ENCODE measurements at regions not wholly inside any gene's neighbourhood (a gene's known extent, or its start where the extent isn't known, plus 50 kb on each side); places are given as distances from the start of the nearest gene placed in this dataset.
"Not testable (repeated sequence)": the region's sequence is repeated elsewhere in the genome, so short reads cannot be mapped to it uniquely, and the experiment has no call there.

DNA sequence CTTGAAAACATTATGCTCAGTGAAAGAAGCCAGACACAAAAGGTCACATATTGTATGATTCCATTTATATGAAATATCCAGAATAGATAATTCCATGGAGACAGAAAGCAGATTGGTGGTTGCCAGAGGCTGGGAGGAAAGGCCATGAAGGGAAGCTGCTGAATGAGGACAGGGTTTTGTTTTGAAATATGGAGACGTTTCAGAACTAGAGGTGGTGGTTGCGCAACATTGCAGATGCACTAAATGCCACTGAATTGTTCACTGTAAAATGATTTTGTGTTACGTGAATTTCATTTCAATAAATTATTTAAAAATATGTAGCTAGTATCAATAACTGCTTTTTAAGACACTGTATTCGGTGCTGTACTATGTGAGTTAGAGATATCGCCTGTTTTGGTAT lies 101.7 kb upstream of the ZNF236 start:
- DNase-seq: no peak

DNA sequence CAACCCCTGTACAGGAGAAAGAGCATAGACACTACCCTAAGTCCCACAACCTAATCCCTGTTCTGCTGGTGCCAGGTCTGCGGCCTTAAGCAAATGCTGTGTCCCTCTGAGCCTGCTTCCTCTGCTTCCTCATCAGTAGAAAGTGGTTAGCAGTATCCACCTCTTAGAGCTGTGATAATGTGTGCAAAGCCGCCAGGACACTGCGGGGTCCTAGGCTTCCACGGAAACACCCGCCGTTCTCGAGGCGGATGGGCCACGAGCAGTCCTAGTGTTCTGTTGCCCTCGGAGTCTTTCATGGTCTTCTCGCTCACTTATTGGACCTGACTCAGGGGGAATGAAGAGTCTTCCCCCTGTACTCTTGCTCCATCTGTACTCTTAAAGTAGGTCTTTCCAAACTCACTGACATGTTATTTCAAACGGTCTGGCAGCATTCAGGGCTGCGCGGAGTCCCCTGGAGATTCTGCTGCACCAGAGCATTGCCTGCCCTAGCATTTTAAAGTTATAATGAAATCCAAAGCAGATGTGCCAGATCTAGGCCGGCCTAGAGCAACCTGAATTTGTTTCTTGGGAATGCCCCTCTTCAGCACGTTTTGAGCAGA lies 107.2 kb upstream of the ZNF236 start:
- no peak for DNase-seq

DNA sequence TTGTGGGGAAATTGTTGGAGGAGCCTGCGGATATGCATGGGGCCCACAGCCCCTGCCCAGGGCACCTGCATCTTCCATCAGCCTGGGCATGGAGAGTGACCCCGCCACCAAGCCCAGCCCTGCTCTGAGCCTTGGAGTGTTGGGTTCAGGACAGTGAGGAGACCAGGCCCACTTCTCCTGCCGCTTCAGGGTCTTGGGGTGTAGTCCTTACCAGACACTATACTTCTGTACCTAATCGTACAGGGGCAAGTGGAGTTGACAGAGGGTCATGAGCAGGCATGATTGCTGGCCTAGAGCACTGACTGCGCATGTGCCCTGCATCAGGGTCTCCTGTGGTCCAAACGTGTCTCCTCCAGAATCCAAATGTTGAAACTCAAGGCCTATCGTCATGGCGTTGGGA lies 108.9 kb upstream of the ZNF236 start:
- DNase-seq: no peak

DNA sequence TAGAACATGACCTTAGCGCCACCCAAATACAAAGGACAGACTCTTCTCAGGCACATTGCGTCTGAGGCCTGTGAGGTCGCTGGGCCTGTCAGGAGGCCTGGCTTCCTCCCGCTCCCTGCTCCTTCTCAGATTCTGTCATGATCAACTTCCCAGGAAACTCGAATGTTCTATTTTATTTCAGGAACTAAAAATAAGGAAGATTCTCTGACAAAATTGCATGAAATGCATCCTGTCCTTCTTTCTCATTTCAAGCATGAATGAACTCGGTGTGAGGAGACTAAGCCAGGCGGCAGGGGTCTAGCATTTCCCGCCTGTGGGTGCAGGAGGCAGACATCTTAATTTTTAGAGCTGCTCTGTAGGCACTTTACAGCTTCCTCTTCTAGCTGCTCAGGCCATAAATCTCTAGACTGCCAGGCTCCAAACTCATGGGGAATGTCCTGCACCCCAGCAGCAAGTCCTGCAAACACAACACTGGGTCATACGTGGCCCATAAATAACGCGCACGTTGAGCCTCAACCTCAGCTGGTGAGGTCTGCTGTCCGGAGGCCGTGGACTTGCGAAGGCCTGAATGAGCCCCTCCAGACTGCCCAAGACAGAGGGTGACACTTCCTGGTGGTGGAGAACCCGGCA lies 109.7 kb upstream of the ZNF236 start:
- DNase-seq: no peak

DNA sequence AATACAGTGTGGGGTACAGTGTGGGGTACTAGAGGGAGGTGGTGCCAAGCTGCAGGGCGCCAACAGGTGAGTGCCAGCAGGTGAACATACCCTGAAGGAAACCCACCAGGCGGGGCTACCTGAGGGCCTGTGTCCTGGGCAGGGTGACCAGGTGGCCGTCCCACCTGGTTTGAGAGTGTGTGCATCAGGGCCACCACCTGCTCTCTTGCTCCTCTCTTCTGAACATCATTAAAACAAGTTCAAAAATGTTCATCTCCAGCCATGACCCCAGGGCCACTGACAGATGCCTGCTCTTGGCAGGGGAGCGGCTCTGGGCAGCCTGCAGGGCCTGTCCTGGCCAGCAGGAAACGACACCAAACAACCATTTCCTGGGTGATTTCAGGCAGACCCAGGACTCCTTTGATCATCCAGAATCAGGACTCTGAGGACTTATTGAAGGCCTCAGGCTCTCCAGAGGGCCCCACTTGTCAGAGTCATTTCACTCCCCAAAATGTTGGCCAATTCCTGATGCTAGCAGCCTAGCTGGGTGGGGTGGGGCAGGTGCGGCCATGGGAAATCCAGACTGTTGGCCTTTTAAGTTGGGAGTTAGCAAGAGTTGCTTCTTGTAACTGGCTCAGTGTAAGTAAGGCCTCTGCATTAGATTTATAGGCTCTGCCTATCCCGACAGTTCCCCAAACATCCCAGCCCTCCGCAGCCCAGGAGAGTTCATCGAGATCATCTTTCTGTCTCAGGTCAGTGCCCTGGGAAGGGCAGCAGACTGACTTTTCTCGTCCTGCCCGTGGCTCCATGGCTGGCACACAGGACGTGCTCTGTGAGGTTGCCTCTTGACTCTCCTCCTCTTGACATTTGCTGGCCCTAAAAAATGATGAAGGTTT lies 111.5 kb upstream of the ZNF236 start:
- DNase-seq: no peak

DNA sequence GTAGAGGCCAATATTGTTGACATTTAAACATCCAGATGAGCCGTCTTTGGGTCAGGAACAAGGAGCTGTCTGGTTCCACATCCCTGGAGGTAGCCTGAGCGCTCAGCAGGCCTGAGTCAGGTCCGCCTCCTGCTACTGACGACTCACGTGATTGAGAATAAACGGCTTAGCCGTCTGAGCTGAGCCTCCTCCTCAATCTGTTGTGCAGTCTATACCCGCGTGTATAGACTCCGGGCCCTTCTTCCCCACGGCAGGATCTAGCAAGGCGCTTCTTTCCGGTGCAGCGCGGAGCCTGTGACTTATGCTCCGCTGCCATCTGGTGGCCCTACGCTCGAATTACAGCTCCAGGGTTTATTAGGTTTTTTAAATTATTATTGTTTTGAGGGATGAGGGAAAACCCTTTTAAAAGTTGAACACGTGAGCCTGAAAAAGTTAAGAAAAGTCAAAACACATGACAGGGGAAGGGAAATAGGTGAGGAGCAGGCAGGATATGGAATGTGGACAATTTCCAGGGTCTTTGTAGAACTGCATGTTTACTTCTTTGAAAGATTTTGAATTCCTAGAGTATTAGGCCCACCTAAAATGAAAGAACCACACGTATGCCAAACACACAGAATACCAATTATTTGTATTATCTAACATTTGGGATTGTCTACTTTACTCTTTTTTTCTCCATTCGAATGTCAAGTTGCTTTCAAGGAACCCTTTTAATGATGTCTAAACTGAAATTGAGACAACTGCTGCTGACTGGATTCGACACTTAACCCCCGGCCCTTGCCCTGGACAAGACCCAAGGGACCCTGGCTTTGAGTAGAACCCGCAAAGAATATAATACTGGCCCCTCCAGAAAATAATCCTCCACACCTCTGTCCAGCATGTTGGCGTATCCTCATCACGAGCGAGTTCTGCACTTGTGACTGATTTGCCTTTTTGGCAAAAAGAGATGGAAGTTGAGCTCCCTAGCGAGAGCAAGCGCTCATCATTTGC lies 112.4 kb upstream of the ZNF236 start:
- DNase-seq: peak; percentile 78

DNA sequence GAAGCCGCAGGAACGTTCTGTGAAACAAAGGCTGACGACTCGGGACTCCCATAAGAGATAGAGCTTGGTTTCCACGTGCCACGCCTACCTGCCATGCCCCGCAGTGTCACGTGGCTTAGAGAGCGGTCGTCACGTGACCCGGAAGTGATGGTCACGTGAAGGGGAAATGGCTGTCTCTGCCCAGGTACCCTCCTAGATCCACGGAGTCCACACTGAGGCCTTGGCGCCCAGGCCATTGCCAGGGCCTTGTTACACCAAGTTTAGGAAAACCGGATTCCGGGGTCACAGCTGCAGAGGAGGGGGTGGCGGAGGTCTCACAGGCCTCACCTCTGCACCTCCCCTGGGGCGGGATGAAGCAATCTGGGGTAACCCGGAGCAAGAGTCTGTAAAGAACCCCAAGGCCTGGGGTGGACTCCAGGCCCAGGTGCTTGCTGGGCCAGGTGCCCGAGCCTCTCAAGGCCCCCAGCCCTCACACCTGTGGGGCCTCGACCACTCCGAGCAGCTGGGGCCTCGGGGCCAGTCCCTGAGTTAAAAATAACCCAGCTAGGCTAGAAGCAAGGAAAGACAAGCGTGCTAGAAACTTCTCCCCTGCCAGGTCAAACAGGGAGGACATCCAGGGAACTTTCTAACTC lies 113.5 kb upstream of the ZNF236 start:
- DNase-seq: no peak

DNA sequence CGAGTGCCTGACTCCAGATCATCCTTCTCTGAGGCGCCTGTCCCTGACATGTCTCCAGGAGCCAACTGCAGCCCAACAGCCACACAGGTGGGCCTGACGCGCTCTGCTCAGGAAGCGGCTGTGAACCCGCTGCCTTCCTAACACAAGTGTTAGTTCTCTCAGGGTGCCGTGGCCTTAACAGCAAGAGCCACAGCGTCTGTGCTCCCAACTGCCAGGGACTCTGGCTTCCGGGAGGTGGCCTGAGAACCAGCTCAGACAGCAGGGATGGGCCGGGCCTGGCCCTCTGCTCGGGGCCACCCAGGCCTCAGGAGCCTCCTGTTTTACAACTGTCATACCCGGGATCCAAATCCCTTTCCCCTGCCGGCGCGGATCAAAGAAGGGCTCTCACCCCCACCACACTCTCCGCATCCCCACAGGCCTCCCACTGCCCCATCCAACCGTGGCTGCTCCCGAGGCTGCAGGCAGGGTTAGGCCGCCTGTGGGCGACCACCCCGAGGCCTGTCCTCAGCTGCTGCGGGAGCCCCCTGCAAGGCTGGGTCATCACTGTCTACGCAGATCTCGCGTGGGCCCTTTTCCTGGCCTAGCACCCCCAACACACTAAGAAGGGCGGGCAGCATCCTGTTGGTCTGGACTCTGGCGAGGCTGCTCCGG lies 114.2 kb upstream of the ZNF236 start:
- DNase-seq: no peak

DNA sequence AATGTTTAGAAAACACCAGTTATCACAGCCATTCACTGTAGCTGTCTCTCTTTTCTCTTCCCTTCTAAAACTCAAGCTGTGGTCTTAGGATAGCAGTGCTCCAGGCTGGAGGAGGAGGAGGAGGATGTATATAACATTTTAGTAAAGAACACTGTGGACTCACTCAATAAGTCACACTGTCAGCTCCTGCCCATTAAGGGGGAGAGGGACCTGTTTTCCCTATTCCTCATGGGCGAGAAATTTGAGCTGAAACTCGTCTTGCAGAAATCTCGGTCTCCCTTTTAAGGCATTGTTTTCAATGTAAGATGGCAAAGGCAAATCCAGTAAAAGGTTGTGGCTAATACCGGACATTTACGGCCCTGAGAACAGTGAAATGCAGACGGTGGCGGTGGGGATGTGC lies 114.8 kb upstream of the ZNF236 start:
- no peak for DNase-seq

DNA sequence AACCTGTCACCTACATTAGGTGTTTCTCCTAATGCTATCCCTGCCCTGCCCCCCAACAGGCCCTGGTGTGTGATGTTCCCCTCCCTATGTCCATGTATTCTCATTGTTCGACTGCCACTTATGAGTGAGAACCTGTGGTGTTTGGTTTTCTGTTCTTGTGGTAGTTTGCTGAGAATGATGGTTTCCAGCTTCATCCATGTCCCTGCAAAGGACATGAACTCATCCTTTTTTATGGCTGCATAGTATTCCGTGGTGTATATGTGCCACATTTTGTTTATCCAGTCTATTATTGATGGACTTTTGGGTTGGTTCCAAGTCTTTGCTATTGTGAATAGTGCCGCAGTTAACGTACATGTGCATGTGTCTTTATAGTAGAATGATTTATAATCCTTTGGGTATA lies 117.8 kb upstream of the ZNF236 start:
- DNase-seq: not testable (repeated sequence)

DNA sequence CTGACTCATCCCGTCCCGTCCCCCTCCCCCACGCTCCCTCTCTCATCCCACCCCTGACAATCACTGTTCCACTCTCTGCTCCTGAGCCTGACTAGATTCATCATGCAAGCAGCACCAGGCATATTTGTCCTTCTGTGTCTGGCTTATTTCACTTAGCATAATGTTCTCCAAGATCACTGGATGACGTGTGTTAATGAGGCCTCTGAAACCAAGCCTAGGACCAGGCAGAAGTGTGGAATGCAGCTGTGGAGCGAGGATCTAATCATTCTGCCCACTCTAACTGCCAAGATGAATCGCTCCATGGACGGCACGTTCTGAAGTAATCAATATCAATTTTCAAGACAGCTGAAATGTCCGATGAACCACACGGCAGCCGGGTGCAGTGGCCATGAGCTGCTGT lies 122.4 kb upstream of the ZNF236 start:
- DNase-seq: no peak

DNA sequence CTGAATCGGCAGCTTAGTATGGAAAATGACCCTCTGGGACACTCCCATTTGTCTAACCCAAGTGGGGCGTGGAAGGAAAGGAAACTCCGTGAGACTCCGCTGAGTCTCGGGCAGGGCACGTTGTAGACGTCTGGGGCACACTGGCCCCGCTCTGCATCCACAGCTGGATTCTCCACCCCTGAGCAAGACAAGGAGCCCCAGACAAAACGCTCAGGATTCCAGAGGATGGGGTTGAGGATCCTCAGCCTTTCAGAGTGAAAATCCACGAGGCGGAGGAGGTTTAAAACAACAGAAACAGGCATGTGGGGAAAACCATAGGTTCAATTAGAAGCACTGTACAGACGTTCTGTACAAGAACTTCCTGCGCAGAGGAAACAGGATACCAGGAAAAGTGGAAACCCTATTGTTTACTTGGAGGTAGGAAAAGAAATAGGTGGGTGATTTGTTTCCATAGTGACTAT lies 124.9 kb upstream of the ZNF236 start:
- peak; percentile 60 for DNase-seq

DNA sequence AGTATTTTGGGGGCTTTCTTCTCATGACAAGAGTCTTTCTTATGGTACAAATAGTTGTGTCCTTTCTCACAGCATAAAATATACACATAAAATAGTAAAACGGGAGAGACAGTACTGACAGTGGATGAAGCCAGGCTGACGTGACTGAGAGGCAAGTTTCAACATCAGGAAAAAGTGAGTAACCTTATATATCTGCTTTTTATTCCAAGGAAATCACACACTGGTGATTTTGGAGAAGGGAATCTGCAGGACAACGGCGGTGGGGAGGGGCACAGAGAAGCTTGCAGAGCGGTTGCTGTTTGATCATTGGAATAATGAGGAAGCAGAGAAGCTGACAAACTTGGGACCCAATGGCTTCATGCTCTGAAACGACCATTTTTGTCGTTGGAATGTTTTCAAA lies 130.6 kb upstream of the ZNF236 start:
- DNase-seq: no peak

DNA sequence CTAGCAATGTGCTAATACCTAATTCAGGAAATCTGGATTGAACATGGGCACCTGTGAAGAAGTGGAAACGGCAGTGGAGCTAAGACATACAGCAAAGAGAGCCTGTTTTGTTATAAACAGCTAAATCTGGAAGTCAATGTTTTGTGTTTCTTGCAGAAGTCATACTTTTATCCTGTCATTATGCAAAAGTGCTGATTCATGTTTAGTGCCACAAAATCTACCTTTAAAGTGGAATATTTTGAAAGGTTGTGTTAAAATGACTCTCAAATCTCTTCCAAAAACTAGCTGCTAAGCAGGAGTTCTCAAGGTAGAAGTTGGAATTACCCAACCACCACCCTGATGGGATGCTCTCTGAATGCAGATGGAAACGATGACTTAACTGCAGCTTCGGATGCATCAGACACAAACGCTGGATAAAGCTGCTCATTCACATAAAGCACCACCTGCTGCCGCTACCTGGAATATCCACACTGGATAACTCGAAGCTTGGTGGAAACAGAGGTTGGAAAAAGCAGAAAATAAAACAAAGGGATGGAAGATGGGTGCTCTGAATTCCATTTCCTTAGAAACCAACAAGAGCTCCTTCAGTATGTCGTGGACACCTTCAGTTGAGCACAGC lies 132.6 kb upstream of the ZNF236 start:
- DNase-seq: no peak

DNA sequence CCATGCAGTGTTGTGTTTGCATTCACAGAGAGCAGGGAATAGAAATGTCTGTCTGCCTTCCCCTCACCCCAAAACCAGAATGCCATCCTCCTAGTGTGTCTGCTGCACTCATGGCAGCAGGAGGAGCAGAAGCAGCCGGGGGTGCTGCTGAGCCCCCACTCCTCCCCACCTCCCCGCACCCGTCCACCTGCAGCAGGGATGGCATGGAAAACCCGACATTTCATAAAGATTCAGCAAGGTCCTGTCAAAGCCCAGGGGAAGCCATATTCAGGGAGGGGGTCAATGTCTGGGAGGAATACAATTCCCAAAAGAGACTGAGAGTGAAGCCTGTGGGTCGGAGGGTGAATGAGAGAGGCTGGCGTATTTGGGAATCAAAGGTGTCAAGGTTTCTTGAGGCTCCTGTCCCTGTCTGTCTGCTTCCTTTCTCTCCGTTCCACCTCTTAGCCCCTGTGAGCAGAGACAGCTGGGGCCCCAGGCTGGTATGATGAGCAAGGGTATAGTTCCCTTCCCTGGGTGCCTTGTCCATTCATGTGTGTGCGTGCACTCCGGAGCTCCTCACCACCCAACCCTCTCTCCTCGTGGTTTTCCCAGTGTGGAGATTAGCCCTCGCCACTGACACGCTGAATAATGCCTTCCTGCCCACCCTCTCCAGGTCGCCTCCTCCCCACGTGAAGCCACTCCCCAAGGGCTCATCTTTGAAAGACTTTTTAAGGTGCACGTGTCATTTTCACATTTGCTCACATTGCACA lies 133.5 kb upstream of the ZNF236 start:
- DNase-seq: no peak

DNA sequence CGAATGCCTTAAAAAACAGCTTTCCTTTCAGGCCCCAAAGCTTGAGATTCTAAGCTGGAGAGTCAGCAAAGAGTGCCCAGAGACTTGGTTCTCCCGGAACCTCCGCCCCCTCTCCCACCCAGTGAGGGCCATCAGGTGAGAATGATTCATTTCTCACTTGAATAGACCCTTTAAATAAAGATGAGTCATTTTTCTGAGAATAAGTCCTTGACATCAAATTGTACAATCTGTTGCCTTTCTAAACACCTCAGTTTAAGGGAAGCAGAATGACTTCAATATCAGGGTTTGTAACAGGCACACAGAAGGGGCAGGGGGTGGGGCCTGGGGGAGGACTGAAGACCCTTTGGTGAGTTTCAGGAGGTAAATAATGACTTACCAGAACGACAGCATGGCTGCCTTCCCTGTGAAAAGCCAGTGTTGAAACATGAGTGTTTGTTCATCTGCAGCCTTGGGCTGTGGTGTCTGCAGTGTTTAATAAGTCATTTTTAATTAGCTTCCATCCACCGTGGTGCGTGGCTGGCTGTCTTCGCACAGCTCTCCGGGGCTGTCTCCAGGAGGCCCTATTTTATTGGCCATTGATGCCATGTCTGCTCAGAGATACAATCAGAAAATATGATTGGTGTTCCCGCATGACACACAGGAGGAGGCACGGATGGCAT lies 134.9 kb upstream of the ZNF236 start:
- DNase-seq: no peak

DNA sequence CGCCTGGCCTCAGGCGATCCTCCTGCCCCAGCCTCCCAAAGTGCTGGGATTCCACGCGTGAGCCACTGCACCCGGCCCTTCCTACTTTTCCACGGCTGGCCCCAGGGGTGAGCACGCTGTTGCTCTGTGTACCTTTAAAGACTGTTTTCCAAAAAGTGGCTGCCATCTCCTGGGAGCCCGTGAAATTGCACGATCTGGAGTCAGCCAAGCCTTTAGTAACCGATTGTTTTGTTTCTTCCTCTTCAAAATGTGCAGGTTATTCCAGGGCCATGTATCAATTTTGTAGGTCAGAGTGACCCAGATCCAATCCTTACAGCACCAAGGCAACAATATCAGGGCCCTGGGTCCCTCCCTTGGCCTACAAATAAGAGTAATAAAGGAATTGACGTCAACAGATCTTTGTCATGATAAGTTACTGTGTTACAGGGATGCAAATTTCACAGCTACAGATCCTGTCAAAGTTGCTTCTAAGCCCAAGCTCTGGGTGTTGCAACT lies 135.6 kb upstream of the ZNF236 start:
- peak; percentile 77 for DNase-seq

DNA sequence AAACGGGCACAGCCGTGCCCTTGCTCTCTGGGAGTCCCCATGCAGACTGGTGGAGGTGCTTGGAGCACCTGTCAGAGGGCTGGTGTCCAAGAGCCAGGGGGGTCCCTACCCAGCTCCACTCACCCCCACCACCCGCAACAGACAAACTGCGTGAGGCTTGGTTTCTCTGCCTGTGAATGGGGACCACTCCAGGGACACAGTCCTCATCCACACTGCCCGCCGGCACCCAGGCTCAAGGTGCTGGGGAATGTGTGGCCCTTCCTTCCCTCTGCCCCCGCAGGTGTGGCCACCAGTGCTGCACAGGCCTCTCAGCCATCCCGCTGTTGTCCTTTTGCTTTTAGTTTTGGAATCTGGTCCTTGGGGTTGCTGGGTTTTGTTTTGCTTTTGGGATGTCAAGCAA lies 136.5 kb upstream of the ZNF236 start:
- no peak for DNase-seq

DNA sequence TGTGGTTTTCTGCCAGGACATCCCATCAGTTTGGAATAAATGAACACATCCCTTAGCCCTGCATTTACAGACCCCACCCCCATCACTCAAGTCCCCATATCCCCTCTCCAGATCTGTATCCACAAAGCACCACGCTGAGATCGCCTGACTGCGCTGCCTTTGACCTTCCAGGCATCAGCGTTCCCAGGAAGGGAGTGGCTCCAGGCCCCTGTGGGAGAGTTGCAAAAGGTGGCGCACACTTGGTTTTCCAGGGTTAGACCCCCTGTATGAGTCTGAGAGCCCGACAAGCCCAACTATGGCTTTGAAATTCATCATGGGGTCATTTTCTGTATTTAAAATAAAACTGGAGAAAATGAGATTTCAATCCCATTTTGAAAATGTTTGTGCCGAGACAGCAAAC lies 137.0 kb upstream of the ZNF236 start:
- DNase-seq: no peak

DNA sequence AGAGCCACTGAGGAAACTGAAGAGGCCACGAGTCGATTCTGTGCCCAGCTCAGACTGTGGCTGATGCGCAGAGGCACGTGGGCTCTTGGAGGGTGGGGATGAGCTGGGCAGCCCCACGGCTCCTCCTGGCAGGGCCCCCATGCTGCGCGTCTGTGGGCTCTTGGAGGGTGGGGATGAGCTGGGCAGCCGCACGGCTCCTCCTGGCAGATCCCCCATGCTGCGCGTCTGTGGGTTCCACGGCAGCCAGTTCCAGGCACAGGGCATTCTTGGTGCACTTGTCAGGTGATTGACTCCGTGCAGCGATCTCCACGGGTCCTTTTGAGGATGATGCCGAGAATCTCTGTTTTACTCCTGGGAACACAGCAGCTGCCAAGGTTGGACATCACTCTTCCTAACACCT lies 138.1 kb upstream of the ZNF236 start:
- no peak for DNase-seq
